GM19328 (cell line): ENCODE measurements at regions not wholly inside any gene's neighbourhood (a gene's known extent, or its start where the extent isn't known, plus 50 kb on each side); places are given as distances from the start of the nearest gene placed in this dataset.
"Not testable (repeated sequence)": the region's sequence is repeated elsewhere in the genome, so short reads cannot be mapped to it uniquely, and the experiment has no call there.

ENCODE experiments used
- ATAC-seq: cut with Tn5 transposase; IDR thresholded peaks from one replicate; pipeline ENCODE4 v1.9.1; 2021; ENCODE audit warnings: mild to moderate bottlenecking, moderate library complexity; ENCODE audit not compliant: unreplicated experiment

DNA sequence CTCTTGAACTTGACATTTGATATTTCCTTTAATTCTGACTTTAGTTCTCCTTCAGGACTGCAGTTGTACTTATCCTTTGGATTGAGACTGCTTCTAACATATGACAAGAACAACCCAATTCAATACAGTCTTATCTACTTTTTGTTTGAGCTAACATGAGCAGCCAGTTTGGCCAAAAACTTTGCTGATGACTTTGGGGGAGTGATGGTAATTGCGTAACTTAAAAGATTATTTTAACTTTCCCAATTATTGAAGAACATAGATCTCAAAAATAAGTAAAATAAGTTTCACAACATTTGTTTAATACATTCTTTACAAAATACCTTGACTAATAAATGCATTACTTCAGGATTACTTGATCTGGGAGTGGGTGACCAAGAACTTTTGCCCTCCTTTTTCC, 1311.1 kb upstream of the NRXN1 start:
- no peak for ATAC-seq

- no peak for ATAC-seq
Observed at GRCh38 chr2:52342458-52342857, 1310.5 kb upstream of the NRXN1 start.

DNA sequence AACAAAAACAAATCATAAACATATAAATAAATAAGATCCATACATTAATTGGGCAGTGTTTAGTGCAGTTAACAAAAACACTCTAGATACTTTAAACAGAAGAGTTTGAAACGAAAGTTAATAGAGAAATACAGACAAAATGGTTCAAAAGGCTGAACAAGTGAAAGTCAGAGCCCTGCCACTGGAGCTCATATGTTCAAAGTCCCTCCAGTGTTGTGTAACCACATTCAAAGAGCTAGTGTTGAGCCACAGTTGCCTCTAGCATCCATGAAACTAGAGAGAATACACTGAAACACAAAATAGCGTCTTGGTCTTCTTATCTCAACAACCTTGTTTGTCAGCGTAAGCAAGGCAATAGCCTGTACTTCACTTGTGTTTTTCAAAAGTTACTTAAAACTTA, 1309.8 kb upstream of the NRXN1 start:
- no peak for ATAC-seq

GRCh38 chr2:52340171-52340570, 1308.2 kb upstream of the NRXN1 start:
- no peak for ATAC-seq

GRCh38 chr2:52337786-52338185, 1305.9 kb upstream of the NRXN1 start:
- ATAC-seq, result not testable (repeated sequence)

GRCh38 chr2:52336951-52337350, 1305.0 kb upstream of the NRXN1 start:
- ATAC-seq, result no peak

DNA sequence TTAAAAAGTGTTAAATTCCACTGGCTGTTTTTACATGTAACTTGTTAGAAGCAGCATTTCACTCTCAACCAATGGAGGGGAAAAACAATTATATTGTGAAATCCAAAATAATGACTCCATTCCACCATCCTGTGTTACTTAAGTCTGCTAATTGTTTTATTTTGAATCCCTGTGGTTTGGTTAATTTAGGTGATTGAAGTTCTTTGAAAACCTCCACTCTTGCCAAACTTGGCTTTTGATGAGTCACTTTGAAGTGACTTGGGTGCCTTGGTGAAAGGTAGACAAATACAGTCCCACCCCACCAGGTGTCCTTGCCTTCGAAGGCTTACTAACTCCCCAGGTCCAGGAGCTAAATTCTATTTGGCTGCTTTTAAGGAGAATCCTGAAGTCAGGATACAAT, 1303.8 kb upstream of the NRXN1 start:
- ATAC-seq, result no peak

GRCh38 chr2:52334185-52334584, 1302.3 kb upstream of the NRXN1 start:
- no peak for ATAC-seq

DNA sequence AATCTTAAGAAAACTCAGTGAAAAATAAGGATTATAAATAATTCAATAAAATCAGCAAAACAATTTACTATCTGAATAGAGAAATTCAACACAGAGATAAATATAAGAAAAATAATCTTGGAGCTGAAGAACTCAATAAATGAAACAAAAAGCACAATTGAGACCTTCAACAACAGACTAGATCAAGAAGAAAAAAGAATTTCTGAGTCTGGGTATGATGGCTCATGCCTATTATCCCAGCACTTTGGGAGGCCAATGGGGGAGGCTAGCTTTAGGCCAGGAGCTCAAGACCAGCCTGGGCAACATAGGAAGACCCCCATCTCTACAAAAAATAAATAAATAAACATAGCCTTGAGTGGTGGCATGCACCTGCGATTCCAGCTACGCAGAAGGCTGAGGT, 1295.7 kb upstream of the NRXN1 start:
- ATAC-seq, result no peak

DNA sequence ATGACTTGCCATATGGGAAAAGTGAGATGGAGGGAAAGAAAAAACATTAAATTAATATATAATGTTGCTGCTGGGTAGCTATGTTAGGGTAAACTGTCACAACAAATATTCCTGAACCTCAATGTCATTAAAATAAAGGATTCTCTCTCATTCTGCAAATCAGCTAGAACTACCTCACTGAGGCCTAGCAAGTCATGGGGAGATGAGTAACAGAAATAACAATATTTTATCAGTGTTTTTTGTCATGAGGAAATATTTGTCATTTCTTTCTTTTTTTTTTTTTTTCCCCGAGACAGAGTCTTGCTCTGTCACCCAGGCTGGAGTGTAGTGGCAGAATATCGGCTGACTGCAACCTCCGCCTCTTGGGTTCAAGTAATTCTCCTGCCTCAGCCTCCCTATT, 1282.3 kb upstream of the NRXN1 start:
- no peak for ATAC-seq

- ATAC-seq, result no peak
Observed at GRCh38 chr2:52312486-52312885, 1280.6 kb upstream of the NRXN1 start.

DNA sequence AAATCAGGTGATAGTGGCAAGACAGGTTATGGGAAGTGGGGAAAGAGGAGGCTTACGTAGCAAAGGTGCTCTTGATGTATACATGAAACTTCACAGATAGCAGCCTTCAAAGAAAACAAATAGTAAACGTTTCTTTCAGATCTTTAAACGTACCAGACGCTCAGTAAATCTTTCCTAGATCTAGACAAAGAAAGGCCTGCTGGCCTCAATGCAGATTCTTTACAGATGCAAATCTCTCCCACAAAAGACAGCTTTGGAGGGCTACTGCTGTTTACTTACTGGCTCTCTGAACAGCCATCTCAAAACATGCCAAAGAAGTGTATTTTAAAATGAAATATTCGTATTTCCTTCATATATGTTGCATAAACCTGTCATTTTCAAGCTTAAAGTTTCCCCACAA, 1279.9 kb upstream of the NRXN1 start:
- no peak for ATAC-seq

- no peak for ATAC-seq
Observed at GRCh38 chr2:52308156-52308555, 1276.2 kb upstream of the NRXN1 start.

DNA sequence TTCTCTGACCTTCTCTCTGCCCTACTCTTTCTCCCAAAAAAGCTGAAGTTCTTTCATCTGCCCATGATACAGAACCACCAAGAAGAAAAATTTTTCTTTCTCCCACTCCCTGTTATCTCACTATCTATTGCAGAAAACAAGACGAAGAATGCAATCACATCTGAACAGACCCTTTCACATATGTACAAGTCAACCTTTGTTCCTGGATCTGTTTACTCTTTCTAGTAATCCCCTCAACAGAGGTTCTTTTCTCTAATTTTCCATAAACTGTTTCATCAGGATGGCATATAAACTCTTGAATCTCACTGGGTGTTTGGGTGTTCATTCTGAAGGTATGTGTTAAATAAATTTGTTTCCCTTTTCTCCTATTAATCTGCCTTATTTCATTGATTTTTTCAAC, 1262.7 kb upstream of the NRXN1 start:
- ATAC-seq, result no peak

DNA sequence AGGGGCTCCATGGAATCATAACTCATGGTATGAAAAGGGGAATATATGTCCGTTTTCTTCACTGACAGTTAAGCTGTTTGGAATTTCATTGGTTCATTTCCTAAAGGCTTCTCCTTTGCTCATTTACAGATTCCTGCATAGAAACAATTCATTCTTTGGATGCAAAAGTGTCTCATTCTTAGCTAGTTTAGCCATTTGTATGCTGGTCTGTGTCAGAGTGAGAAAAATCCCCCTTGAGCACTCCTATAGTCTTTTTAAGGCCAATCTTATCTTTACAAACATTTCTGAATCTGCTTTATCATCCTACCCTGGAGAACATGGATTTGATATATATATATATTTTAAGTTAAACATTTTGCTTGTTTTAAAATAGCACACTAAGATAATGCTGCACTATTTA, 1260.9 kb upstream of the NRXN1 start:
- ATAC-seq, result no peak

DNA sequence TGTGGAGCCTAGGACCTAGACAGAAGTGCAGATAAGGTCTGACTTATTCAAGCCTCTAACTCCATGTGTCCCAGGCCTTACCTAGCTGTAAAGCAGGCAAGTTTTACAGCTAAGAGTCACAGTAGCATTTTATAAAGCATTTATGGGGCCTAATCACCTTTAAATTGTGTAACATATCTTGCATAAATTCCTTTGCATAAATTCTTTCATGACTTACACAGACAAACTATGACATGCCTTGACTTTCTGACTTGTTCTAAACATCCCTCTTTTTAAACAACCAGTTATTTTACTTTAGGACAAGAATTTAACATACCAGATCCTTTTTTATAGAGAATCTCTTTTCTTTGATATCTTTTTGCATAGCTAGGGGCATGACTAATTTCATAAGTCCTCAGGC, 1257.8 kb upstream of the NRXN1 start:
- ATAC-seq, result no peak

DNA sequence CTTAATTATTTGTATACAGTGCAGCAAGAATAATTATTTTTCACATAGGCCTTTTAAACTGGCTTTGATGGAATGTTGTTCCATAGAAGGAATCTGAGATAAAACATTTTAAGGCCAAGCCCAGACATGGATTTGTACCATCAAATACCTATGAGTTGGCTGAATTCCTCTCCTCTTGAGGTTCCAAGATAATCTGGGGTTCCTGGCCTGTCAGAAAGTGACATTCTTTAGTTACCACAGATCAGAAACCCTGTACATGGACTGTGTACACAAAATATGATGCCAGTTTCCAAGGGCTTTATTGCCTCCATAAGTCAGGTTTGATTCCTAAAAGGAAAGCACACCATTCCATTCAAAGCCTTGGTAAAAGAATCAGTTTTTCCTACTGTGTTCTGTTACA, 1256.7 kb upstream of the NRXN1 start:
- ATAC-seq, result no peak

GRCh38 chr2:52269696-52270485, 1238.0 kb upstream of the NRXN1 start:
- ATAC-seq, result no peak

GRCh38 chr2:52264911-52265310, 1233.0 kb upstream of the NRXN1 start:
- ATAC-seq, result no peak

DNA sequence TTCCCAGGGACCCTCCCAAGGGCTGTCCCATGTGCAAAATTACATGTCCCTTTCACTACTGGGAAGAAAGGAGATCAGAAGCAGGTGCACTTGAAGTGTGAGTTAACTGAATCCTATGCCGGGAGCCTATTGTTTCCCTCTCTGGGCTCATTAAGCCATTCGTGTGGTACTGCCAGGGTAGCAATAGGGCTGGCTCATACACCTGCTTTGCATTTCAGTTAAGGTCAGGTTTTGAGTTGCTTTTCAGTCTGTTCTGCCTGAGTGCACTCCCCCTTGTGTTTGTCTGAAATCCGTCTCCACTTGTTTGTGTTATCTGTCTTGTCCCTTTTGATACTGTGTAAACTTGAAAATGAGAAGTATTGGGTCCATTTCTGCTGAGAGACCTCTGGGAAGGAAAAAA, 1232.6 kb upstream of the NRXN1 start:
- ATAC-seq, result no peak

GRCh38 chr2:52260904-52261303, 1229.0 kb upstream of the NRXN1 start:
- no peak for ATAC-seq

GRCh38 chr2:52258967-52259366, 1227.0 kb upstream of the NRXN1 start:
- not testable (repeated sequence) for ATAC-seq

- ATAC-seq, result no peak
Observed at GRCh38 chr2:52258038-52258437, 1226.1 kb upstream of the NRXN1 start.
